ENCODE measurements at regions not wholly inside any gene's neighbourhood (a gene's known extent, or its start where the extent isn't known, plus 50 kb on each side); places are given as distances from the start of the nearest gene placed in this dataset.

- peak in 2 of 3 donors; percentile 17 to 18 for DNase-seq
- no peak overlapping the region for H3K27ac ChIP-seq (ENCODE audit: insufficient read depth in 1 of 2, low read depth in 1 of 2, low read length in 2 of 2, poor library complexity in 1 of 2, severe bottlenecking in 2 of 2)
- peaks cover 3 to 49% (median 12%) of the 10 kb centered on the region in 4 experiments for H3K4me1 ChIP-seq (ENCODE audit: control extremely low read depth in 1 of 4, control insufficient read depth in 4 of 4, insufficient read depth in 4 of 4, low read length in 3 of 4)
- CTCF ChIA-PET: interaction anchor here (1.2 kb wide), 1 partner anchor 9 kb away, joined by 3 read pairs; no protein-coding TSS in a partner anchor
- POLR2A ChIA-PET: no interaction called here
- H3K9me3 ChIP-seq (ENCODE audit: control extremely low read depth in 1 of 5, control insufficient read depth in 4 of 5, insufficient read depth in 2 of 5, low read depth in 1 of 5, low read length in 4 of 5): no peaks in the 10 kb centered on the region
- no peaks in the 10 kb centered on the region for H3K36me3 ChIP-seq (ENCODE audit: control insufficient read depth in 4 of 4, insufficient read depth in 4 of 4, low read length in 3 of 4)
- WGBS (ENCODE audit: insufficient coverage): 70% methylated on average over 17 of the region's 26 CpGs
- no peak overlapping the region for H3K4me3 ChIP-seq (ENCODE audit: control insufficient read depth in 1 of 7, extremely low read depth in 1 of 7, insufficient read depth in 4 of 7, low read depth in 2 of 7, low read length in 6 of 7)
- no peaks in the 10 kb centered on the region for H3K27me3 ChIP-seq (replicated peaks in 2 of 5; ENCODE audit: control insufficient read depth in 4 of 5, insufficient read depth in 5 of 5, low read length in 4 of 5)
These were observed 296.0 kb downstream of the MEX3B start for GRCh38 chr15:81749716-81750375.

- Histone ChIP-seq H3K4me1 (ENCODE audit: control extremely low read depth in 1 of 4, control insufficient read depth in 4 of 4, insufficient read depth in 4 of 4, low read length in 3 of 4) (peaks cover 3 to 41% (median 11%) of the 10 kb centered on the region in 4 experiments), H3K9me3 (ENCODE audit: control extremely low read depth in 1 of 5, control insufficient read depth in 4 of 5, insufficient read depth in 2 of 5, low read depth in 1 of 5, low read length in 4 of 5) (no peaks in the 10 kb centered on the region), H3K27me3 (replicated peaks in 2 of 5; ENCODE audit: control insufficient read depth in 4 of 5, insufficient read depth in 5 of 5, low read length in 4 of 5) (no peaks in the 10 kb centered on the region), H3K27ac (ENCODE audit: insufficient read depth in 1 of 2, low read depth in 1 of 2, low read length in 2 of 2, poor library complexity in 1 of 2, severe bottlenecking in 2 of 2) (no peak overlapping the region), H3K36me3 (ENCODE audit: control insufficient read depth in 4 of 4, insufficient read depth in 4 of 4, low read length in 3 of 4) (no peaks in the 10 kb centered on the region), H3K4me3 (ENCODE audit: control insufficient read depth in 1 of 7, extremely low read depth in 1 of 7, insufficient read depth in 4 of 7, low read depth in 2 of 7, low read length in 6 of 7) (no peak overlapping the region)
- ChIA-PET POLR2A (no interaction called here), CTCF (no interaction called here)
- 25% methylated on average over 2 of the region's 2 CpGs for whole genome bisulfite sequencing (ENCODE audit: insufficient coverage)
- peak; percentile 12 to 52 (median 44) for DNase-seq
These were observed 298.3 kb downstream of the MEX3B start for GRCh38 chr15:81747482-81747881.

- Histone ChIP-seq H3K4me3 (ENCODE audit: control insufficient read depth in 1 of 7, extremely low read depth in 1 of 7, insufficient read depth in 4 of 7, low read depth in 2 of 7, low read length in 6 of 7) (no peak overlapping the region), H3K4me1 (ENCODE audit: control extremely low read depth in 1 of 4, control insufficient read depth in 4 of 4, insufficient read depth in 4 of 4, low read length in 3 of 4) (peaks cover 3 to 37% (median 11%) of the 10 kb centered on the region in 4 experiments), H3K27ac (ENCODE audit: insufficient read depth in 1 of 2, low read depth in 1 of 2, low read length in 2 of 2, poor library complexity in 1 of 2, severe bottlenecking in 2 of 2) (no peak overlapping the region), H3K27me3 (replicated peaks in 2 of 5; ENCODE audit: control insufficient read depth in 4 of 5, insufficient read depth in 5 of 5, low read length in 4 of 5) (no peaks in the 10 kb centered on the region), H3K9me3 (ENCODE audit: control extremely low read depth in 1 of 5, control insufficient read depth in 4 of 5, insufficient read depth in 2 of 5, low read depth in 1 of 5, low read length in 4 of 5) (no peaks in the 10 kb centered on the region), H3K36me3 (ENCODE audit: control insufficient read depth in 4 of 4, insufficient read depth in 4 of 4, low read length in 3 of 4) (no peaks in the 10 kb centered on the region)
- POLR2A ChIA-PET: no interaction called here
- 43% methylated on average over 1 of the region's 3 CpGs for WGBS (ENCODE audit: insufficient coverage)
- no peak for DNase-seq
- CTCF ChIA-PET: no interaction called here
These were observed 298.8 kb downstream of the MEX3B start for GRCh38 chr15:81747026-81747425.

GRCh38 chr15:81744364-81744763 is 301.5 kb downstream of the MEX3B start:
- no peak for DNase-seq
- Histone ChIP-seq H3K9me3 (ENCODE audit: control extremely low read depth in 1 of 5, control insufficient read depth in 4 of 5, insufficient read depth in 2 of 5, low read depth in 1 of 5, low read length in 4 of 5) (peaks cover 0 to 2% (median 0%) of the 10 kb centered on the region in 5 experiments), H3K4me1 (ENCODE audit: control extremely low read depth in 1 of 4, control insufficient read depth in 4 of 4, insufficient read depth in 4 of 4, low read length in 3 of 4) (peaks cover 3 to 16% (median 4%) of the 10 kb centered on the region in 4 experiments), H3K27ac (ENCODE audit: insufficient read depth in 1 of 2, low read depth in 1 of 2, low read length in 2 of 2, poor library complexity in 1 of 2, severe bottlenecking in 2 of 2) (no peak overlapping the region), H3K4me3 (ENCODE audit: control insufficient read depth in 1 of 7, extremely low read depth in 1 of 7, insufficient read depth in 4 of 7, low read depth in 2 of 7, low read length in 6 of 7) (no peak overlapping the region), H3K27me3 (replicated peaks in 2 of 5; ENCODE audit: control insufficient read depth in 4 of 5, insufficient read depth in 5 of 5, low read length in 4 of 5) (no peaks in the 10 kb centered on the region), H3K36me3 (ENCODE audit: control insufficient read depth in 4 of 4, insufficient read depth in 4 of 4, low read length in 3 of 4) (no peaks in the 10 kb centered on the region)
- ChIA-PET CTCF (no interaction called here), POLR2A (no interaction called here)
- WGBS (ENCODE audit: insufficient coverage): 93% methylated on average over 4 of the region's 4 CpGs

GRCh38 chr15:81740416-81740815 is 305.4 kb downstream of the MEX3B start:
- Histone ChIP-seq H3K27me3 (replicated peaks in 2 of 5; ENCODE audit: control insufficient read depth in 4 of 5, insufficient read depth in 5 of 5, low read length in 4 of 5) (no peaks in the 10 kb centered on the region), H3K4me3 (ENCODE audit: control insufficient read depth in 1 of 7, extremely low read depth in 1 of 7, insufficient read depth in 4 of 7, low read depth in 2 of 7, low read length in 6 of 7) (no peak overlapping the region), H3K36me3 (ENCODE audit: control insufficient read depth in 4 of 4, insufficient read depth in 4 of 4, low read length in 3 of 4) (no peaks in the 10 kb centered on the region), H3K4me1 (ENCODE audit: control extremely low read depth in 1 of 4, control insufficient read depth in 4 of 4, insufficient read depth in 4 of 4, low read length in 3 of 4) (no peaks in the 10 kb centered on the region), H3K27ac (ENCODE audit: insufficient read depth in 1 of 2, low read depth in 1 of 2, low read length in 2 of 2, poor library complexity in 1 of 2, severe bottlenecking in 2 of 2) (no peak overlapping the region), H3K9me3 (ENCODE audit: control extremely low read depth in 1 of 5, control insufficient read depth in 4 of 5, insufficient read depth in 2 of 5, low read depth in 1 of 5, low read length in 4 of 5) (peaks cover 0 to 3% (median 0%) of the 10 kb centered on the region in 5 experiments)
- no peak for DNase-seq
- POLR2A ChIA-PET: no interaction called here
- CTCF ChIA-PET: no interaction called here

GRCh38 chr15:81729340-81729739 is 316.5 kb downstream of the MEX3B start:
- POLR2A ChIA-PET: no interaction called here
- Histone ChIP-seq H3K27me3 (replicated peaks in 2 of 5; ENCODE audit: control insufficient read depth in 4 of 5, insufficient read depth in 5 of 5, low read length in 4 of 5) (peaks cover 0 to 2% (median 0%) of the 10 kb centered on the region in 5 experiments), H3K36me3 (ENCODE audit: control insufficient read depth in 4 of 4, insufficient read depth in 4 of 4, low read length in 3 of 4) (no peaks in the 10 kb centered on the region), H3K4me3 (ENCODE audit: control insufficient read depth in 1 of 7, extremely low read depth in 1 of 7, insufficient read depth in 4 of 7, low read depth in 2 of 7, low read length in 6 of 7) (no peak overlapping the region), H3K27ac (ENCODE audit: insufficient read depth in 1 of 2, low read depth in 1 of 2, low read length in 2 of 2, poor library complexity in 1 of 2, severe bottlenecking in 2 of 2) (no peak overlapping the region), H3K9me3 (ENCODE audit: control extremely low read depth in 1 of 5, control insufficient read depth in 4 of 5, insufficient read depth in 2 of 5, low read depth in 1 of 5, low read length in 4 of 5) (peaks cover 0 to 2% (median 0%) of the 10 kb centered on the region in 5 experiments), H3K4me1 (ENCODE audit: control extremely low read depth in 1 of 4, control insufficient read depth in 4 of 4, insufficient read depth in 4 of 4, low read length in 3 of 4) (no peaks in the 10 kb centered on the region)
- CTCF ChIA-PET: interaction anchor here (0.5 kb wide), 1 partner anchor 181 kb away, joined by 3 read pairs; no protein-coding TSS in a partner anchor
- WGBS (ENCODE audit: insufficient coverage): 93% methylated on average over 3 of the region's 3 CpGs
- no peak for DNase-seq

GRCh38 chr15:81728726-81729125 is 317.1 kb downstream of the MEX3B start:
- DNase-seq: no peak
- no peaks in the 10 kb centered on the region for H3K36me3 ChIP-seq (ENCODE audit: control insufficient read depth in 4 of 4, insufficient read depth in 4 of 4, low read length in 3 of 4)
- no peaks in the 10 kb centered on the region for H3K4me1 ChIP-seq (ENCODE audit: control extremely low read depth in 1 of 4, control insufficient read depth in 4 of 4, insufficient read depth in 4 of 4, low read length in 3 of 4)
- H3K27me3 ChIP-seq (replicated peaks in 2 of 5; ENCODE audit: control insufficient read depth in 4 of 5, insufficient read depth in 5 of 5, low read length in 4 of 5): peaks cover 0 to 2% (median 0%) of the 10 kb centered on the region in 5 experiments
- no peak overlapping the region for H3K4me3 ChIP-seq (ENCODE audit: control insufficient read depth in 1 of 7, extremely low read depth in 1 of 7, insufficient read depth in 4 of 7, low read depth in 2 of 7, low read length in 6 of 7)
- no peak overlapping the region for H3K27ac ChIP-seq (ENCODE audit: insufficient read depth in 1 of 2, low read depth in 1 of 2, low read length in 2 of 2, poor library complexity in 1 of 2, severe bottlenecking in 2 of 2)
- ChIA-PET POLR2A (no interaction called here), CTCF (no interaction called here)
- H3K9me3 ChIP-seq (ENCODE audit: control extremely low read depth in 1 of 5, control insufficient read depth in 4 of 5, insufficient read depth in 2 of 5, low read depth in 1 of 5, low read length in 4 of 5): peaks cover 0 to 2% (median 0%) of the 10 kb centered on the region in 5 experiments

Measured in common myeloid progenitor, CD34-positive (primary cell).